ENCODE measurements at regions not wholly inside any gene's neighbourhood (a gene's known extent, or its start where the extent isn't known, plus 50 kb on each side); places are given as distances from the start of the nearest gene placed in this dataset.

DNA sequence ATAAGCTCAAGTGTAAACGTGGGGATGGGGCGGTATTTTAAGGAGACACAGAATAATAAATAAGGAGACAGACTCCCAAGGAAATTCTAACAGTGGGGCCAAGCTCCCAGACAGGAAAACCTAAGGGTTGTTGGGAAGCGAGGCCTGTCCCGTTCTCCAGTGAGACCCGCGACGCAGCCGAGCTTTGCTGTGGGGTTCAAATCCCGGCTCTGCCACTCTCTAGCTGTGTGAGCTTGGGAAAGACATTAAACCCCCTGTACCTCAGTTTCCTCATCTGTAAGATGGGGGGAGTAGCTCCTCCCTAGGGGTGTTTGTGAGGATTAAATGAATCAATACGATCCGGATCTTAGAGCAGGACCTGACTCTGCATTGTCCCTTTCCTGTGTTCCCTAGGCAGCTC is 106.8 kb downstream of the TRIM29 start (continued):
- TF ChIP-seq ZNF850 (CRISPR knock-in tag; conservative IDR thresholded peaks at IDR 0.05) = no peak
- TF ChIP-seq FOXK1 (CRISPR knock-in tag; IDR thresholded peaks at IDR 0.05; ENCODE audit: borderline replicate concordance, low read depth) = no peak
- TF ChIP-seq HDAC1 (CRISPR knock-in tag; IDR thresholded peaks at IDR 0.05) = no peak

DNA sequence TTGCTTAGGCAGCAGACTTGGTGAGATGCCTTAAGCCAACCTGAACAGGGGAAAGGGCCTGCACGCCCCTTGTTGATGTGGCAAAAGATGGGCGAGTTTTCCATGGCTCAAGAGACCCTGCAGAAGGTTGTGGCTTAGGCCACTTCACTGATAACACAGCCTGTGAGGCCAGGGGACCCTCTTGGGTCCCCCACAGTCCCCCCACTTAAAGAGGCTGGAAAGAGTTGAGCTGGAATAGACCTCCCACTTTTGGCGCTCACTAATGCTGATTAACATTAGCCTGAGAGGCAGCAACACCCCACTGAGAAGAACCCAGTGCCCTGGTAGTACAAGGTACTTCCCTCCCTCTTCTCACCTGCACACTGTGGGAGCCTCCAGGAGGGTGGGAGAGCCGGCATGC is 107.5 kb downstream of the TRIM29 start:
- ChIA-PET CTCF (ENCODE audit: low intra/inter-chr PET ratio, low total read pairs) (no interaction called here), POLR2A (no interaction called here)
- H3K27ac ChIP-seq (ENCODE audit: extremely low read length, insufficient read depth, low read length) = no peak overlapping the region
- in situ Hi-C loops (cut with HindIII; ENCODE audit: extremely low pct_ligation_motif_present, low pct_unique_long_range_greater_than_20kb) (no loop called here), intact Hi-C loops (cut with micrococcal nuclease; ENCODE audit: unreplicated experiment) (no loop called here)
- no peak overlapping the region for H3K4me2 ChIP-seq (ENCODE audit: low read depth, low read length)
- no CpG with 5 or more reads among the region's 4 CpGs for WGBS (ENCODE audit: low lambda C conversion rate)
- FAIRE-seq = no peak
- no peaks in the 10 kb centered on the region for H3K36me3 ChIP-seq (replicated peaks in 1 of 2; ENCODE audit: control insufficient read depth in 1 of 2, insufficient read depth in 2 of 2, low read length in 2 of 2)
- no peaks in the 10 kb centered on the region for H3K4me1 ChIP-seq (ENCODE audit: insufficient read depth, low read length)
- no peaks in the 10 kb centered on the region for H4K20me1 ChIP-seq (ENCODE audit: insufficient read depth, low read length)
- no peak for DNase-seq (ENCODE audit: low spot score)
- no peak for ATAC-seq
- no peaks in the 10 kb centered on the region for H3K79me2 ChIP-seq (ENCODE audit: insufficient read depth, low read length)
- no TSS peak for BruUV-seq (replicated peaks)
- H3K4me3 ChIP-seq (replicated peaks in 1 of 3; ENCODE audit: insufficient read depth in 1 of 3, low read depth in 2 of 3, low read length in 3 of 3) = no peak overlapping the region
- H3K9me3 ChIP-seq (ENCODE audit: low read length) = no peaks in the 10 kb centered on the region
- no peak overlapping the region for H2AFZ ChIP-seq (ENCODE audit: low read length)
- no peak overlapping the region for H3K9ac ChIP-seq (ENCODE audit: insufficient read depth, low read depth, low read length)
- TF ChIP-seq ZNF720 (CRISPR knock-in tag; IDR thresholded peaks at IDR 0.05) (no peak), IRX3 (CRISPR knock-in tag; IDR thresholded peaks at IDR 0.05; ENCODE audit: borderline replicate concordance, low read depth) (no peak), ZNF446 (CRISPR knock-in tag; IDR thresholded peaks at IDR 0.05) (no peak), ELF1 (CRISPR knock-in tag; IDR thresholded peaks at IDR 0.05) (no peak), SIX1 (CRISPR knock-in tag; IDR thresholded peaks at IDR 0.05; ENCODE audit: borderline replicate concordance) (no peak), HNF4A (CRISPR knock-in tag; IDR thresholded peaks at IDR 0.05) (no peak), SRY (CRISPR knock-in tag; IDR thresholded peaks at IDR 0.05) (no peak)
- H3K27me3 ChIP-seq (ENCODE audit: control insufficient read depth in 1 of 2, insufficient read depth in 2 of 2, low read length in 2 of 2) = peaks cover 4 to 55% of the 10 kb centered on the region in 2 experiments; a peak in 4 of 5 replicates

DNA sequence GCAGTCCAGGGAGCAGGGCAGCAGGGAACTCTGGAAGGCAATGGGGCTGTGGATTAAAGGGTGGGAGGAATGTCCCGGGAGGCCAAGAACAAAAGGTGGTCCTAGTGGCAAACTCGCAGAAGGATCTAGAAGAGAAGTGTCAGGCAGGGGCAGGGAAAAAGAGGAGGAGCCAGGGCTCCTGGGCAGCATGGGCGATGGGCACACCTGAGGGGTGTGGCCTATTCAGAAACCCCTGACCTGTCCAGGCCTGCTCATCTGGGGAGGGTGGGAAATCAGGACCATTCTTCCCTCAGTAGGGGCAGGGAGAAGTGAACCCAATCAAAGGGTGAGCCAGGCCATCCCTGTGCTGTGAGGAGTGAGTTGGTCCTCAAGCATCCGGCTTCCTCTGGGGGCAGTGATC is 108.6 kb downstream of the TRIM29 start:
- Histone ChIP-seq H3K9me3 (ENCODE audit: low read length) (no peaks in the 10 kb centered on the region), H4K20me1 (ENCODE audit: insufficient read depth, low read length) (no peaks in the 10 kb centered on the region), H2AFZ (ENCODE audit: low read length) (no peak overlapping the region), H3K4me1 (ENCODE audit: insufficient read depth, low read length) (no peaks in the 10 kb centered on the region), H3K79me2 (ENCODE audit: insufficient read depth, low read length) (no peaks in the 10 kb centered on the region), H3K27me3 (ENCODE audit: control insufficient read depth in 1 of 2, insufficient read depth in 2 of 2, low read length in 2 of 2) (peaks cover 6 to 44% of the 10 kb centered on the region in 2 experiments; a peak in 4 of 5 replicates), H3K9ac (ENCODE audit: insufficient read depth, low read depth, low read length) (no peak overlapping the region), H3K36me3 (replicated peaks in 1 of 2; ENCODE audit: control insufficient read depth in 1 of 2, insufficient read depth in 2 of 2, low read length in 2 of 2) (no peaks in the 10 kb centered on the region), H3K27ac (ENCODE audit: extremely low read length, insufficient read depth, low read length) (no peak overlapping the region), H3K4me2 (ENCODE audit: low read depth, low read length) (no peak overlapping the region), H3K4me3 (replicated peaks in 1 of 3; ENCODE audit: insufficient read depth in 1 of 3, low read depth in 2 of 3, low read length in 3 of 3) (no peak overlapping the region)
- BruUV-seq (replicated peaks) = no TSS peak
- CTCF ChIA-PET (ENCODE audit: low intra/inter-chr PET ratio, low total read pairs) = no interaction called here
- POLR2A ChIA-PET = no interaction called here
- in situ Hi-C loops (cut with HindIII; ENCODE audit: extremely low pct_ligation_motif_present, low pct_unique_long_range_greater_than_20kb) = no loop called here
- FAIRE-seq (no peak), DNase-seq (ENCODE audit: low spot score) (no peak), ATAC-seq (no peak)
- intact Hi-C loops (cut with micrococcal nuclease; ENCODE audit: unreplicated experiment) = no loop called here
- 23% methylated on average over 4 of the region's 4 CpGs for WGBS (ENCODE audit: low lambda C conversion rate)
- TF ChIP-seq NR1H2 (CRISPR knock-in tag; IDR thresholded peaks at IDR 0.05; ENCODE audit: borderline replicate concordance, low read depth) (no peak), FIP1L1 (IDR thresholded peaks at IDR 0.05; ENCODE audit: borderline replicate concordance, insufficient read depth, low read depth, low read length) (no peak), CEBPG (CRISPR knock-in tag; IDR thresholded peaks at IDR 0.05) (no peak), NBN (conservative IDR thresholded peaks at IDR 0.05) (no peak), ZFP36 (IDR thresholded peaks at IDR 0.05; ENCODE audit: borderline replicate concordance, low read depth, low read length, partially characterized antibody) (no peak), BCL6 (CRISPR knock-in tag; IDR thresholded peaks at IDR 0.05) (no peak), ZSCAN31 (CRISPR knock-in tag; IDR thresholded peaks at IDR 0.05; ENCODE audit: low read depth) (no peak)
- TF ChIP-seq, protein P1, sequence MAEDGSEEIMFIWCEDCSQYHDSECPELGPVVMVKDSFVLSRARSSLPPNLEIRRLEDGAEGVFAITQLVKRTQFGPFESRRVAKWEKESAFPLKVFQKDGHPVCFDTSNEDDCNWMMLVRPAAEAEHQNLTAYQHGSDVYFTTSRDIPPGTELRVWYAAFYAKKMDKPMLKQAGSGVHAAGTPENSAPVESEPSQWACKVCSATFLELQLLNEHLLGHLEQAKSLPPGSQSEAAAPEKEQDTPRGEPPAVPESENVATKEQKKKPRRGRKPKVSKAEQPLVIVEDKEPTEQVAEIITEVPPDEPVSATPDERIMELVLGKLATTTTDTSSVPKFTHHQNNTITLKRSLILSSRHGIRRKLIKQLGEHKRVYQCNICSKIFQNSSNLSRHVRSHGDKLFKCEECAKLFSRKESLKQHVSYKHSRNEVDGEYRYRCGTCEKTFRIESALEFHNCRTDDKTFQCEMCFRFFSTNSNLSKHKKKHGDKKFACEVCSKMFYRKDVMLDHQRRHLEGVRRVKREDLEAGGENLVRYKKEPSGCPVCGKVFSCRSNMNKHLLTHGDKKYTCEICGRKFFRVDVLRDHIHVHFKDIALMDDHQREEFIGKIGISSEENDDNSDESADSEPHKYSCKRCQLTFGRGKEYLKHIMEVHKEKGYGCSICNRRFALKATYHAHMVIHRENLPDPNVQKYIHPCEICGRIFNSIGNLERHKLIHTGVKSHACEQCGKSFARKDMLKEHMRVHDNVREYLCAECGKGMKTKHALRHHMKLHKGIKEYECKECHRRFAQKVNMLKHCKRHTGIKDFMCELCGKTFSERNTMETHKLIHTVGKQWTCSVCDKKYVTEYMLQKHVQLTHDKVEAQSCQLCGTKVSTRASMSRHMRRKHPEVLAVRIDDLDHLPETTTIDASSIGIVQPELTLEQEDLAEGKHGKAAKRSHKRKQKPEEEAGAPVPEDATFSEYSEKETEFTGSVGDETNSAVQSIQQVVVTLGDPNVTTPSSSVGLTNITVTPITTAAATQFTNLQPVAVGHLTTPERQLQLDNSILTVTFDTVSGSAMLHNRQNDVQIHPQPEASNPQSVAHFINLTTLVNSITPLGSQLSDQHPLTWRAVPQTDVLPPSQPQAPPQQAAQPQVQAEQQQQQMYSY (CRISPR knock-in tag; IDR thresholded peaks at IDR 0.05) = no peak

Data from HepG2 (cell line).